Naive thymus-derived CD4-positive, alpha-beta T cell (primary cell): ENCODE measurements at regions not wholly inside any gene's neighbourhood (a gene's known extent, or its start where the extent isn't known, plus 50 kb on each side); places are given as distances from the start of the nearest gene placed in this dataset.
A peak's percentile ranks its signal among the peaks of the same experiment; 100 is the strongest.

Source experiments
- ATAC-seq: fragments of 150-1000 bp; cut with Tn5 transposase; 2 replicates; pipeline ENCODE4 v1.10.0; 2021; ENCODE audit warnings: mild to moderate bottlenecking, moderate library complexity
- CTCF ChIA-PET: fragments of 350-600 bp; sonication (Branson Sonifier 250); formaldehyde crosslinking; loops from one replicate; lab custom pipeline; 2021; ENCODE audit warnings: antibody characterized with exemption; lab: Charles Lee
- POLR2A ChIA-PET: fragments of 350-600 bp; sonication (Branson Sonifier 250); formaldehyde crosslinking; loops from one replicate; lab custom pipeline; 2021; ENCODE audit warnings: antibody characterized with exemption, inconsistent platforms; lab: Charles Lee
- DNase-seq, 9 donors: peaks; one replicate each; pipeline versions ENCODE4 v3.0.0 to v3.0.0-alpha.2; 2020 to 2022; ENCODE audit warnings: mixed read lengths in 1 of 9
- H3K27ac ChIP-seq: one replicate; pipeline ENCODE4 v1.7.0; 2013; ENCODE audit warnings: mild to moderate bottlenecking, low read depth, low read length, moderate library complexity
- H3K27me3 ChIP-seq, 2 donors: one replicate each; pipeline ENCODE4 v1.7.0; 2013; ENCODE audit warnings: low read length in 2 of 2, mild to moderate bottlenecking in 2 of 2, moderate library complexity in 2 of 2; ENCODE audit not compliant: control insufficient read depth in 2 of 2, insufficient read depth in 2 of 2
- H3K36me3 ChIP-seq, 3 experiments: 1 replicate in 2 of 3; 2 replicates in 1 of 3; pipeline ENCODE4 v1.7.0; 2013; ENCODE audit warnings: low read length in 3 of 3, mild to moderate bottlenecking in 3 of 3, moderate library complexity in 1 of 3; ENCODE audit not compliant: insufficient read depth in 3 of 3, control insufficient read depth in 2 of 3
- H3K4me1 ChIP-seq, 2 donors: one replicate each; pipeline ENCODE4 v1.7.0; 2013; ENCODE audit warnings: low read length in 2 of 2, mild to moderate bottlenecking in 2 of 2, moderate library complexity in 1 of 2; ENCODE audit not compliant: control insufficient read depth in 2 of 2, insufficient read depth in 2 of 2
- H3K4me3 ChIP-seq: 2 replicates; pipeline ENCODE4 v1.7.0; 2013; ENCODE audit warnings: mild to moderate bottlenecking, low read length
- H3K9me3 ChIP-seq, 3 experiments: 1 replicate in 2 of 3; 2 replicates in 1 of 3; pipeline ENCODE4 v1.7.0; 2013; ENCODE audit warnings: low read length in 3 of 3; ENCODE audit not compliant: control insufficient read depth in 2 of 3
- H3K27ac Mint-ChIP-seq, 9 donors: one replicate each; pipeline ENCODE4 v1.8.0; 2020 to 2022; ENCODE audit warnings: mixed read lengths in 9 of 9, mild to moderate bottlenecking in 8 of 9, moderate library complexity in 5 of 9, inconsistent platforms in 2 of 9
- H3K27me3 Mint-ChIP-seq, 5 donors: one replicate each; pipeline ENCODE4 v1.8.0; 2021 to 2022; ENCODE audit warnings: mixed read lengths in 5 of 5, mild to moderate bottlenecking in 1 of 5
- H3K36me3 Mint-ChIP-seq, 5 donors: one replicate each; pipeline ENCODE4 v1.8.0; 2020 to 2022; ENCODE audit warnings: mixed read lengths in 5 of 5, mild to moderate bottlenecking in 3 of 5, inconsistent platforms in 1 of 5
- H3K4me1 Mint-ChIP-seq, 7 donors: one replicate each; pipeline ENCODE4 v1.8.0; 2020 to 2022; ENCODE audit warnings: mixed read lengths in 7 of 7, mild to moderate bottlenecking in 3 of 7, inconsistent platforms in 1 of 7
- H3K4me3 Mint-ChIP-seq, 10 donors: one replicate each; pipeline ENCODE4 v1.8.0; 2020 to 2022; ENCODE audit warnings: mild to moderate bottlenecking in 10 of 10, mixed read lengths in 10 of 10, moderate library complexity in 6 of 10, inconsistent platforms in 2 of 10
- H3K9me3 Mint-ChIP-seq, 11 donors: one replicate each; pipeline ENCODE4 v1.8.0; 2020 to 2022; ENCODE audit warnings: mixed read lengths in 11 of 11, mild to moderate bottlenecking in 4 of 11, inconsistent platforms in 1 of 11, moderate library complexity in 1 of 11
- intact Hi-C, 2 donors: fragments of 100-400 bp; cut with micrococcal nuclease; formaldehyde crosslinking; loops; one replicate each; pipeline ENCODE4 v1.15.1; 2023

DNA sequence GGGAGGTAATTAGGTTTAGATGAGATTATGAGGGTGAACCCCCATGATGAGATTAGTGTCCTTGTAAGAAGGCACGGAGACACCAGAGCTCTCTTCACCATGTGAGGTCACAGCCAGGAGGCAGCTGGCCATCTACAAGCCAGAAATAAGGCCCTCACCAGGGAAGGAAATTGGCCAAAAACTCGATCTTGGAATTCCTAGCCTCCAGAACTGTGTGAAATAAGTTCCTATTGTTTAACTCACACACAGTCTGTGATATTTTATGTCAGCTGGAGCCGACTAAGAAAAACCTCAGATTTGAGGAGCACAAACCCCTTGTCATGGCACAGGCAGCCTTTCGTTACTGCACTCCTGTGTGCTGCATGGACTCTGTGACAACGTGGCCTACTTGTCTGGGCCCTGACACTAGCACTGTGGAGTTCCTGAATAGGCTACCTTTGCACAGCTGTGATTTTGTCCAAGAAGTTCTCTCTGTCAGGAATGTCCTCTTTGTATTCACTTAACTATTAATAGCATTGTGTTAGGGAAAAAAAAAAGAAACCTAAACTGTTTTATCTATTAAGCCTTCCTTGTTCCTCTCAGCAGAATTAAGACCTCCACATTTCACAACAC lies 319.8 kb downstream of the TDRD15 start:
- Histone ChIP-seq H3K4me1 (no peaks in the 10 kb centered on the region), H3K9me3 (no peaks in the 10 kb centered on the region), H3K4me3 (no peak overlapping the region), H3K36me3 (no peaks in the 10 kb centered on the region), H3K27me3 (no peaks in the 10 kb centered on the region), H3K27ac (no peak overlapping the region)
- ATAC-seq, result no peak
- H3K27ac Mint-ChIP-seq, result no peak overlapping the region
- no peaks in the 10 kb centered on the region for H3K36me3 Mint-ChIP-seq
- no peaks in the 10 kb centered on the region for H3K4me1 Mint-ChIP-seq
- DNase-seq, result no peak
- intact Hi-C loops, result no loop called here
- no peak overlapping the region for H3K4me3 Mint-ChIP-seq
- H3K27me3 Mint-ChIP-seq, result peaks cover 0 to 4% (median 0%) of the 10 kb centered on the region in 5 donors
- CTCF ChIA-PET, result no interaction called here
- peaks cover 0 to 13% (median 3%) of the 10 kb centered on the region in 11 donors for H3K9me3 Mint-ChIP-seq
- POLR2A ChIA-PET, result no interaction called here

DNA sequence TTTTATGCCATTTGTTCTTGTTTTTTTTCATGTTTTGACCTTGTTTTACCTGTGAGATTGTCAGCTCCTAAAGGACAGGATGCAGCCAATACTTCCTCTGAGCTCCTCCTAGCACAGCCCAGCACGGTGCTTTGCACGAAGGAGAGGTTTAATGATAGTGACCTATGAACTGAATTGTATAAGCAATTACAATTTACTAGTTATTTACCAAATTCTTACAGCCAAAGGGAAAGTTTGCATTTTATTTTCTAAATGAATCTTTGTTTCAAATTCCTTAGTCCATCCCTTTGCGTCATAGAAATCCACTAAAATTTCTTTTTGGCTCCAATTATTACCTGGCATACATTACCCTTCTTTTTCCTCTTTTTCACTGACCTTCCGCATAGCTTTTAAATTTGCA lies 326.1 kb downstream of the TDRD15 start:
- Mint-ChIP-seq H3K9me3 (peaks cover 0 to 11% (median 3%) of the 10 kb centered on the region in 11 donors), H3K4me3 (no peak overlapping the region), H3K27ac (no peak overlapping the region), H3K36me3 (no peaks in the 10 kb centered on the region), H3K27me3 (no peaks in the 10 kb centered on the region), H3K4me1 (no peaks in the 10 kb centered on the region)
- Histone ChIP-seq H3K9me3 (no peaks in the 10 kb centered on the region), H3K4me1 (no peaks in the 10 kb centered on the region), H3K4me3 (no peak overlapping the region), H3K27me3 (no peaks in the 10 kb centered on the region), H3K36me3 (no peaks in the 10 kb centered on the region), H3K27ac (no peak overlapping the region)
- intact Hi-C loops, result no loop called here
- ATAC-seq (no peak), DNase-seq (no peak)
- ChIA-PET POLR2A (no interaction called here), CTCF (interaction anchor here (0.8 kb wide), 1 partner anchor 530 kb away, joined by 3 read pairs; no protein-coding TSS in a partner anchor)

DNA sequence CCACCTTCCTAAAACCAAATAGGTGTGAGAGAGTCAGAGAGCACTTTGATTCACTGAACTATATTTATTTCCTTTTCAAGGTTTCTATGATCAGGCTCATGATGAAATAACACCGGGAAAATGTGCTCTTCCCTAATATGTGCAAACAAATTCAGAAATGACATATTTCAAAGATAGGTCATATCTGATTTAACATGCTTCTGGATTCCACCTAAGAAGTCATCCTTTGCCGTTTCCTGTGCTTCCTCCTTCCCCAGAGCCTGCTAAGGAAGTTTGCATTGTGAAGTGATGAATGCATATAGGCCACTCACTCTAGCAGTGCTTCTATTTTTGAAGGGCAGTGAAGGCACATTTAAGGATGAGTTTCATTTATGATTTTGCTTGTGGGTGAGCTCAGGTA lies 327.6 kb downstream of the TDRD15 start:
- peaks cover 0 to 8% (median 0%) of the 10 kb centered on the region in 11 donors for H3K9me3 Mint-ChIP-seq
- H3K4me1 ChIP-seq, result no peaks in the 10 kb centered on the region
- no peak overlapping the region for H3K27ac ChIP-seq
- no peaks in the 10 kb centered on the region for H3K36me3 ChIP-seq
- H3K27me3 Mint-ChIP-seq, result no peaks in the 10 kb centered on the region
- no peak overlapping the region for H3K4me3 ChIP-seq
- no peak for DNase-seq
- H3K4me1 Mint-ChIP-seq, result no peaks in the 10 kb centered on the region
- no peaks in the 10 kb centered on the region for H3K9me3 ChIP-seq
- no peaks in the 10 kb centered on the region for H3K36me3 Mint-ChIP-seq
- ChIA-PET CTCF (no interaction called here), POLR2A (no interaction called here)
- no peak for ATAC-seq
- no peaks in the 10 kb centered on the region for H3K27me3 ChIP-seq
- intact Hi-C loops, result no loop called here
- H3K4me3 Mint-ChIP-seq, result no peak overlapping the region
- H3K27ac Mint-ChIP-seq, result no peak overlapping the region

DNA sequence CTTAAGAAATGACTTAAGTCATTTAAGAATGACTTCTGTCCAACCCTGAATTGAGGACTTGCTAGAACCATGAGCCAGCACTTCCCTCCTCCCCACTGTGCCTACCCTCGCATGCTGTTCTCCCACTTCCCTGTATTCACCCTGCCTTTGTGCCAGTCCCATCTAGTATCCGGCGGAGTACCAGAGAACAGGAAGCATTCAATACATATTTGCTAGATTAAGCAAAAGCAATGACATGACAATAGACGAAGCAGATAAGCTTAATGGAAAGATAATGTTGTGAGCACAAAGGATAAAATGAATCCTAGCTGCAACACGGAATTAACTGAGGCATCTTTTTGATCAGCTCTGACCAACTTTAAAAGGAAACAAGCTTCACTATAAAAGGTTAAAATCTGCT lies 328.5 kb downstream of the TDRD15 start:
- H3K9me3 Mint-ChIP-seq, result peaks cover 0 to 10% (median 2%) of the 10 kb centered on the region in 11 donors
- intact Hi-C loops, result no loop called here
- ATAC-seq, result no peak

DNA sequence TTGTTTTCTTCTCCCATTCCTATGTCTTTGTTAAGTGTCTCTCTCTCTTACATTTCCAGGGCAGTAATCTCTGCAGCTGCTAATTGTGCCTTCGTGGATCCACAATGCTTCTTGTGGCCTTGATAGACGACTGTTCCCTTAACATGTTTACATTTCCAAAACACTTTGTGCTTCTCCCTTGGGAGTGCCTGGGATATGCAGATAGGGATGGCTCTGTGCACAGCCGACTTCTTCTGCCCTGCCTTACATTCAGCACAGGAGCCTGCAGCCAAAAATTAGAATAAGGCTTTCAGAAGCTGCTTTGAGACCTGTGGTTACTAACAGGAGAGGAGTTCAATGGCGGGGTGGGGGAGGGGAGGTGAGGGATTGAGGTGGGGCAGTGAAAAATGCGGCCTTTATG lies 328.9 kb downstream of the TDRD15 start:
- Mint-ChIP-seq H3K36me3 (no peaks in the 10 kb centered on the region), H3K27me3 (no peaks in the 10 kb centered on the region), H3K4me1 (no peaks in the 10 kb centered on the region), H3K4me3 (no peak overlapping the region), H3K9me3 (peaks cover 0 to 10% (median 2%) of the 10 kb centered on the region in 11 donors), H3K27ac (no peak overlapping the region)
- Histone ChIP-seq H3K36me3 (no peaks in the 10 kb centered on the region), H3K9me3 (no peaks in the 10 kb centered on the region), H3K4me1 (no peaks in the 10 kb centered on the region), H3K27me3 (no peaks in the 10 kb centered on the region), H3K27ac (no peak overlapping the region), H3K4me3 (no peak overlapping the region)
- ATAC-seq (no peak), DNase-seq (no peak)
- ChIA-PET CTCF (no interaction called here), POLR2A (no interaction called here)
- intact Hi-C loops, result no loop called here

More for the DNA sequence above, 328.5 kb downstream of the TDRD15 start:
- Histone ChIP-seq H3K4me1 (no peaks in the 10 kb centered on the region), H3K4me3 (no peak overlapping the region), H3K27me3 (no peaks in the 10 kb centered on the region), H3K9me3 (no peaks in the 10 kb centered on the region), H3K36me3 (no peaks in the 10 kb centered on the region), H3K27ac (no peak overlapping the region)
- Mint-ChIP-seq H3K27me3 (no peaks in the 10 kb centered on the region), H3K4me3 (no peak overlapping the region), H3K4me1 (no peaks in the 10 kb centered on the region), H3K27ac (no peak overlapping the region), H3K36me3 (no peaks in the 10 kb centered on the region)
- DNase-seq, result no peak
- CTCF ChIA-PET, result no interaction called here
- POLR2A ChIA-PET, result no interaction called here

DNA sequence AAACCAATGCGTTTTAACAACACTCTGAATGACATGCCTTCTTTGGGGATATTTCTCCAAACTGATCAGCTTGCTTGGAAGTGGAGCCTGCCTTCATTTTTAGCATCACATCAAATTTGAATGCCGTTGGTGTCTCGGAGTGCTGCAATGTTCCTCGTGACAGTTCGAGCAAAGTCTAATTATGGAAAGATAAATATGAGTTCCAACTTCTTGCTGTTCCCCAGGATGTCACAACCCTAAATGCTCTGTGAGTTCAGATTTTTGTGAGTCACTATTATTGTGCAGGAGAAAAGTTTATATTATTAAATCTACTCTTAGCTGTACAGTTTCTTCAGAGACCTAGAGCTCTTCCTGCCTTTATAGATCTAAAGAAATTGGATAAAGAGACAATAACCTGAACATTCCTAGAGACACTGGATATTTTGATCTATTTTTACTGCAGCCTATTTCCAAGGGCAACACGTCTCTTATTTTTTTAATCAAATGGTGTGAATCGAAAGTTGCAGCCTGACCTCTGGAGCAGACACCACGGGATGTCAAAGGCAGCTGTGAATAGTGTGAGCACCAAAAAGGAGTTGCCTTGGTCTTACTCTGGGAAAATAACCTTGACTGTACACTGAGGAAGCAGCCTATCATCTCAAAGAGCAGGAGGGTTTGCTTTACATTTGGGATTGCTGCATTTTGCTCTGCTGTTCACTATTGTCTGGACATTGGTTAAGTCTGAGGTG lies 330.1 kb downstream of the TDRD15 start:
- Mint-ChIP-seq H3K4me3 (no peak overlapping the region), H3K9me3 (peaks cover 0 to 7% (median 4%) of the 10 kb centered on the region in 11 donors), H3K36me3 (no peaks in the 10 kb centered on the region), H3K27ac (no peak overlapping the region), H3K27me3 (no peaks in the 10 kb centered on the region), H3K4me1 (no peaks in the 10 kb centered on the region)
- no peak overlapping the region for H3K27ac ChIP-seq
- ChIA-PET CTCF (no interaction called here), POLR2A (no interaction called here)
- DNase-seq, result no peak
- H3K4me1 ChIP-seq, result no peaks in the 10 kb centered on the region
- H3K27me3 ChIP-seq, result no peaks in the 10 kb centered on the region
- no peak overlapping the region for H3K4me3 ChIP-seq
- ATAC-seq, result no peak
- no peaks in the 10 kb centered on the region for H3K36me3 ChIP-seq
- intact Hi-C loops, result no loop called here
- no peaks in the 10 kb centered on the region for H3K9me3 ChIP-seq

DNA sequence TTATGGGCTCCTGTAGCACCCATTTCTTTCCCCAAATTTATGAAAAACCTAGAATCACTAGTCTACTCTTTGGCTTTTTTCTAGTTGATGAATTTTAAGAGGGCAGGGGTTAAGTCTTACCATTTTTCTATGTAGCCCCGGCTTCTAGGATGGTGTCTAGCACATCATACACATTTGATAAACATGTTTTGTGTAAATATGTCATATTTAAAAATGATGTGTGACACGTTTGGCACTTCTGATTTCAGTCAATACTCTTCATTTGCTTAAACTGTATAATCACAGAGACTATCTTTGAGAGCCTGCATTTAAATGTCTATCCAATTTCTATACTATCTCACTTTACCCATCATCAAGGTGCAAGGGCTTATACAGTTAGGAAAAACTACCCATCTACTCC lies 331.1 kb downstream of the TDRD15 start:
- no peak for ATAC-seq
- Mint-ChIP-seq H3K27ac (peak overlapping the region in 1 of 9 donors; percentile 67), H3K4me1 (no peaks in the 10 kb centered on the region), H3K27me3 (peaks cover 0 to 3% (median 0%) of the 10 kb centered on the region in 5 donors), H3K4me3 (no peak overlapping the region), H3K36me3 (no peaks in the 10 kb centered on the region), H3K9me3 (peaks cover 0 to 16% (median 4%) of the 10 kb centered on the region in 11 donors)
- H3K36me3 ChIP-seq, result no peaks in the 10 kb centered on the region
- H3K9me3 ChIP-seq, result no peaks in the 10 kb centered on the region
- H3K27ac ChIP-seq, result no peak overlapping the region
- no peaks in the 10 kb centered on the region for H3K27me3 ChIP-seq
- intact Hi-C loops, result no loop called here
- H3K4me3 ChIP-seq, result no peak overlapping the region
- CTCF ChIA-PET, result no interaction called here
- DNase-seq, result no peak
- POLR2A ChIA-PET, result no interaction called here
- no peaks in the 10 kb centered on the region for H3K4me1 ChIP-seq
